UCSD-AML1 (cell line): ENCODE measurements at regions not wholly inside any gene's neighbourhood (a gene's known extent, or its start where the extent isn't known, plus 50 kb on each side); places are given as distances from the start of the nearest gene placed in this dataset.

Source experiments
- DNase-seq: peaks from one replicate; lab custom pipeline; 2025; ENCODE audit not compliant: unreplicated experiment; lab: John Stamatoyannopoulos, UW

DNA sequence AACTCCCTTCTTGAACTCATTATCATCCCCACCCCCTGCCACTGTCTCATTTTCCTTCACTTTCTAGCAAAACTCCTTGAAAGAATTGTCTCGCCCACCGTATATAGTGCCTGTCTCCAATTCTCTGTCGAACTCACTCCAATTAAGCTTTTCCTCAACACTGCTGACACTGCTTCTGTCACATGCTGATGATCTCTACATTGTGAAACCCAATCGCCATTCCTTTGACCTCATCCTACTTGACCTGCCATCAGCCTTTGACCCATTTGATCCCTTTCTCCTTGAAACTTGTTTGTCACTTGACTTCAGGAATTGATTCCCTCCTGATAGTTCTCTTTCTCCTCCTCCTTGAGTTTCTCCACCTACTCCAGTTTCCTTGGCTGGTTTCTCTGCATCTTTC is 54.8 kb downstream of the CCDC71L start:
- DNase-seq = no peak

DNA sequence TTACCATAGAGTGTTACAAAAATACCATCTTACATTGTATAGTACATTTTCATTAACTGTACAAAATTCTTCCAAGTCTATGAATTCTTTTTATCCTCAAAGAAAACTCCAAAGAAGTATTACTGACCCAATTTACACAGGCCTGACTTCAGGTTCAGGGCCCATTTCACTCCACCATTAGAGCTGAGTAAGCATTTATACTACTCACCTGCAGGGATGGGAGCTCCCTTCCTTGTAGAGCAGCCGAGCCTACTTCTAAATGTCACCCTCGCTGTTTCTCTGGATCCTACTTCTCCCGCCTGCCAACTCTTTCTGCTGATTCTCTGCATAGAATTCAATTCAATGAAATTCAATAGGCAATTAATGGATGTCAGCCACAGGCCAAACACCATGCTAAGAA is 56.0 kb downstream of the CCDC71L start:
- DNase-seq = no peak

DNA sequence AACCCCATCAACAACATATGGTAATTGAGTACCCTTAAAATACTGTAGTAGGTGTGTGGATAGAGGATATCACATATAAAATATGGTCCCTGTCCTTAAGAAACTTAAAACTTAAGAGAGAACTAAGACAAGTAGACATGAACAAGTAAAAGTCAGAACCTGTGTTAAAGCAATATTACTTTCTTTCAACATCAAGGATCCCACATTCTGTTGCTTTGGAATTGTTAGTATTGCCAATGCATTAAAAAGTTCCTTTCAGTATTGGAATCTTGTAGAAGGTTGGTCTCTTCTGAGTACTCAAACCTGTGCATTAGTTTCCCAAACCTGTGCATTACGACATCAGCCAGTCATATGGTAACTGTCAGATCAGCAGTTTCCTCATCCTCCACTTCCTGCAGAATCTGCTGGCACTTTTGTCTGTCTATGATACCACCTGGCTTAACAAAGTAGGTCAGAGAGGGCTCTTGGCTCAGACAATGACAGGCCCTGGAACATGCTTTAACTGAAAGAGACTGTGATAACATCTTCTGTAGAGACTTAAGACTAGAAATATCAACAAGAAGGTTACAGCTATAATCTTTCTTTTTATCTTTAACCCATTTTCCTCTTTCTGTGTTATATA is 56.5 kb downstream of the CCDC71L start:
- no peak for DNase-seq

- no peak for DNase-seq
Measured at GRCh38 chr7:106603346-106603745, 57.6 kb downstream of the CCDC71L start.

DNA sequence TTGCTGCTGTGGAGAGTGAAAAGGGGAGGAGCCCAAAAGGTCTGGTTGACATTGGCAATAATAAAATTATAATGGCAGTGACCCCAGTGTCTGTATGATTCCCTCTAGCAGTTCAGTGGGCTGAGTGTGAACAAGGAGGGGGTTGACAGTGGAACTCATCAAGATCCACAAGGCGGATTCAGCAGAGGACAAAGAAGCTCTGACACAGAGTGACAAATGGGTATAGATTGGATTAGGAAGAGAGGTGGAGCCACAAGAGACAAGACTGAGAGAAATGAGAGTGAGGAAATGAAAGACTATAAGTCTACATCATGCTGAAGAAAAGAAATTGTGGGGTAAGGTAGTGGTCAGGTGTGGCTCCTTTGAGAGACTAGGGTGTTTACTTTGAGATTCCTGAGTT is 58.9 kb downstream of the CCDC71L start:
- no peak for DNase-seq

DNA sequence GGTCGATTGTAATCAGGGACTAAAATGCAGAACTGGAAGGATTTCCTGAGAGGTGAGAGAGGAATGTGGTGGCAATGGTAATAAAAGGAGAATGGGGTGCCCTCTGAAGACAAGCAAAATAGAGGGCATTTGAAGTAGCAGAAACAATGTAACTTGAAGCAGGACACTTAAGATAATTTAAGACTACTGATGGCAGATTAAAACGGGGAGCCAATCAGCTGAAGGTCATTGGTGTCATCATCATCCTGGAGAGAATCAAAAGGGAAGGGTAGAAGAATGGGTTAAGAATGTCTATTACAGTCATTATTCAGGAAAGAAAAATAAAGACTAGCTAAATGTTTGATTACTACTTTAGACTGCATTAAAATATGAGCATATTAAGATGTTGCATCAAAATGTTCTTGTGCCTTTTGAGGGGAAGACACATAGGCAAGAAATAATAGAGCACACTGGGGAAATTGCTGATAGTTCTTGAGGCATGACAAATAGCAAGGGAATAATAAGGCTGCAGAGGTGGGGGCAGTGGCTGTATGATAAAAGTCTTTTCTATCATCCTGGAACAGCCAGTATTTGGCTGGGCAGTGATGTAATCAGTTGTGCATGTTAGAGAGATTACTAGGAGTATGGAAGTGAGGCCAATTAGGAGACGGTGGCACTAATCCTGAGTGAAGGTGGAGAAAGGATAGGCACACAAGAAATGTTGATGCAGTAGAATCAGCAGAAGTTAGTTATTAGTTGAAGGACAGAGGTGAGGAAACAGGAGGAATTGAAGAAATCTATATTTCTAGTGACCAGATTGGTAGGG is 60.2 kb downstream of the CCDC71L start:
- DNase-seq = no peak

DNA sequence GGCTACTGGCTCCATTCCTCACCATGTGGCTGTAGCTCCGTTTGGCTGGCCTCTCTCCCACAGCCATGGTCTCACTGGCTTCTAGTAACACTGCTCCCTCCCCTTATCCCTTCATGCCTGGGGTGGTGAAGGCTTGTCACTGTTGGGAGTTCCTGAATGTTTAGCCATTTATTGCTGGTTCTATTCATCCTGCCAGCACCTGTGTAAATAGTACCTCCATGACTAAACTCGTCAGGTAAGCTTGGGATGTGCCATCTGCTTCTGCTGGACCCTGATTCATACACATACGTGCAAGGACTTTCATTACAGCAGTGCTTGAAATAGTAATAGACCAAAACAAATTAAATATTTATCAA is 61.6 kb downstream of the CCDC71L start:
- DNase-seq = no peak

DNA sequence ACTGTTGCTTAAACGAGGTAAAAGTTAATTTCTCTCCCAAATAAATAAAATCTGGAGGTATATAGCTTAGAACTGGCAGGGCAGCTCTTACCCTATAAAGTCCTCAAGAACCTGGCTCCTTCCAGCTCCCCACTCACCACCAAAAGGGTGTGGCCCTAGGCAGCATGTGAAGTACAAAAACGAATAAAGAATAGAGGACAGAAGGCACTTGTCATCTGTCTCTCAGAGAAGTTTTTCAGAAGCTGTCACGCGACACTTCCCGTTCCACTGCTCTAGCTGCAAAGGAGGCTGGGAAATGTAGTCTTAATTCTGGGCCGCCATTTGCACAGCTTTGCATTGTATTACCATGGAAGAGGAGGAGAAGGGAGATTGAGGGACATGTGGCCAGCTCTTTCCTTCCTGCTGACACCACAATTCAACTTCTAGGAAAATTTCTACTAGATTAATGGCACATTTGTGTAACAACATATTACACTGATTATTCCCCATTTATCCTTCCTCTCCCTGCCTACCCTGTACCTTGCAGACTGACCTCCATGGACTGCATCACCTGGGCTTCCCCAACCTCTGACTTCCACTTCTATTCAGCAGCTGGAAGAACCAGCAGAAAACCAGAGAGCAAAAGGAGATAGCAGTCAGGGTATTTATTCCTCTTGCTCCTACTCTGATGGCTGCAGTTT is 62.2 kb downstream of the CCDC71L start:
- DNase-seq = peak; percentile 33

DNA sequence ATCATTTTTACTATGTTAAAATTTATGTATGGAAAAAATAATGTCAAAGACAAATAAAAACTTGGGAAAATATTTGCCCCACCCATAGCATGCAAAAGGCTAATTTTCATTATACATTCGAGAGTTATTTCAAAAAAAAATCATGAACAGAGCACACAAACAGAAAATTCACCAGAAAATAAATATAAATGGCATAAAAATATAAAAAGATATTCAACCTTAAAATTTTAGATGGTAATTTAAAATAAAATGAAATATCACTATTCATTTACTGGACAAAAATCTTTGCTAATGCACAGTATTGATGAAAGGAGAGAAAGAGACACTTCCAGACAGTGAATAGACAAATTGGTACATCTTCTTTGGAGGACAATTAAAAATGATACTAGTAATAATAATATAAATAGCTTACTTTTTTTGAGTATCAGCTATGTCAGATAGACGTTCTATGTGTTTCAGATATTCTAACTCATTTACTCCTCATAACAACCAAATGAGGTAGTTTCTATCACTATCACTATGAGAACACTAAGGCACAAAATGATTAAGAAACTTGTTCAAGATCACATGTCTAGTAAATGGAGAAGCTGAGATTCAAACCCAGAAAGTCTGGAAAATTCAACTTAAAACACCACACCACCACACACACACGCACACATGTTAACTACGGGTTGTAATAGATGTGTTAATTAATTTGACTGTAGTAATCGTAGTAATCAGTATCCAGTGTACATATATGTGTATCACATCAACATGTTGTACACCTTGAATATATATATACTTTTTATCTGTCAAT is 63.0 kb downstream of the CCDC71L start:
- DNase-seq = no peak

- DNase-seq = no peak
Measured at GRCh38 chr7:106597014-106597413, 63.9 kb downstream of the CCDC71L start.

- DNase-seq = no peak
Measured at GRCh38 chr7:106595922-106596321, 65.0 kb downstream of the CCDC71L start.

GRCh38 chr7:106593028-106593417 is 67.9 kb downstream of the CCDC71L start:
- no peak for DNase-seq

- DNase-seq = no peak
Measured at GRCh38 chr7:106592282-106593027, 68.5 kb downstream of the CCDC71L start.

GRCh38 chr7:106591146-106591545 is 69.8 kb downstream of the CCDC71L start:
- no peak for DNase-seq

DNA sequence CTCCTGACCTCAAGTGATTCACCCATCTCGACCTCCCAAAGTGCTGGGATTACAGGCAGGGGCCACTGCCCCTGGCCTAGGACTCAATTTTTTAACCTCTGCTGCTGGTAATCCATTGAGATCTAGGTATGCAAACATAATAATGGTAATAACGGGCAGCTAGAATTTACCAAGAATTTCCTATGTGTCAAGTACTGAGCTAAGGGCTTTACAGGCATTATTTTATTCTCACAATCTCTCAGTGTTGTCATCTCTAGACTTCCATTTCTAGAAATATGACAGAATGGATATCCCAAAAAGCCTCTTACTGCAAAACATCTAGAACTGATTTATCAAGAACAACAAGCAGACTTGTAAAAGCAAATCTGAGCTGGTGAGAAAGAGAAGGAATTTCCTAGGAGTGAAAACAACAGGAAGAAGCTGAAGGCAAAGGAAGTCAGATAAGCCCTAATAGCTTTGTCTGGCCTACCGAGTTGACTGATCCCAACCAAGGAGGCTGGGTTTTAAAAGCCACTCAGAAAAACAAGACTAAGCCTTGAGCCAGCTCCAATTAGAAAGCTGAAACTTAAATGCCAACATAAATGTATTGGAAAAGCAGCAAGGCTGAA is 70.6 kb downstream of the CCDC71L start:
- DNase-seq = no peak

GRCh38 chr7:106589198-106589879 is 71.6 kb downstream of the CCDC71L start:
- no peak for DNase-seq

DNA sequence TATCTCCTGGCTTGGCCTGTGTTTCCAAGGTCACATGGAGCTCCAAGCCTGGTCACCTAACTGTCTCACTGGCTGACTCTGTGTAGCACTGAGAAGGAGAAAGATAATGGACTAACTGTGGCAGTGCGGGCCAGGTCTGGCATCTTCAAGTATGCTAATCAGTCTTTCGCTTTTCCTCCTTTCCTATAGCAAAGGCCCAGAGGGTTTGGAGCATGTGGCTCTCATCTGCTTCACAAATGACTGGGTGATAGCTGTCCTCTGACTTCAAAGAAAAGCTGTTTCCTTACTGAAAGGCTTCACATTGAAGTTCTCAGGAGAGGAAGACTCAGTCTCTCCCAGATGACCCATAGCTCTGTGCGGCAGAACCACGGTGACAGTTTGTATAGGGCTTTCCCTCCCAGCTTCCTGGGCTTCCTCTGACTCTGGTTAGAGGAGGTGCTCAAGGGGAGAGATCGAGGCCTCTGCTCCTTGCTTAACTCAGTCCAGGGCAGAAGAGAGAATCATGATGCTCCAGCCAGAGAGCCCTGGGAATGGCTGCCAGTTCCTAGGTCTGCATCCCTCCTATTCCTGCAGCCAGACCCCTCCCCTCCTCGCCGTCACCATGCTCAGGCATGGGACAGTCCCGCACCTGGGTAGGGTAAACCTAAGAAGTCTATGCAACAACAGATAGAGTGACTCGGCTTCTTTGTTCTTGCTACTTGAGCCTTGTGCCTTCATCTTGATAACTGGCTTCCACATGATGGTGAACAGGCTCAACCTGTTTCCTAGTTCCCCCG is 72.3 kb downstream of the CCDC71L start:
- no peak for DNase-seq

DNA sequence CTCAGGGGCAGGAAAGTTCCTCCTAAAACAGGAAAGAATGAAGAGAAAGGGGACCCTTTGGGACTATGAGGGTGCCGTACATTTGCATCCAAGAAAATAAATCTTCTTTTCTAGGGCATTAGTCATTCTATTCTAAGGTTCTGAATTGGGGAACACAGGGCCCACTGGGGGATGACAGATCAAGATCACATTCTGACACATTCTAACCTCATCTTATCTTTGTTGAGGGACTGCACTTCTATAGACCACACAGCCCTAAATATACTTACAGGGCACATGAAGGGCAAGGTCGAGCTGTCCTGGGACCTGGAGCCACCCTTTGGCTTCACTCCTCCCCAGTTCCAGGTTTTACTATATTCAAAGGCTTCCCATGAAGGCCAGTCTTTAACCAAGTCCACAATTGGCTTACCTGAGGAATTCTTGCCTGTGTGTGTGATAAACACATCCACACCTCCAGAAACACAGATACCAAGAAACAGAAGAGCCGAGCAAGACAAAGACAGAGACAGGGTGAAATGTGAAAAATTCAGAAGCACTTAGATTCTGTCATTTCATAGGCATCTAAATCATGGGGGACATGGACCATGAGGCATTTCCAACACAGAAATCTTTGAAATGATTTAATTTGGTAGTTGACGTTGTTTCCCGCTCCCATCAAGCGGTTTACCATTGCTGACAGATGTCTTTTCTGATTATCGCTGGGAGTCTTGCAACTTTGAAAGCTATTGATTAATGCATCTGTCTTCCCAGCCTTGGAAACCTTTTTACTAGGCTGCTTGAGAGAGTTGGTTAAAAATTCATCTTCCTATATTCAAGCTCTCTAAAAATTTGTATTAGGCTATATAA is 75.8 kb downstream of the CCDC71L start:
- no peak for DNase-seq
